ENCODE measurements at regions not wholly inside any gene's neighbourhood (a gene's known extent, or its start where the extent isn't known, plus 50 kb on each side); places are given as distances from the start of the nearest gene placed in this dataset.

DNA sequence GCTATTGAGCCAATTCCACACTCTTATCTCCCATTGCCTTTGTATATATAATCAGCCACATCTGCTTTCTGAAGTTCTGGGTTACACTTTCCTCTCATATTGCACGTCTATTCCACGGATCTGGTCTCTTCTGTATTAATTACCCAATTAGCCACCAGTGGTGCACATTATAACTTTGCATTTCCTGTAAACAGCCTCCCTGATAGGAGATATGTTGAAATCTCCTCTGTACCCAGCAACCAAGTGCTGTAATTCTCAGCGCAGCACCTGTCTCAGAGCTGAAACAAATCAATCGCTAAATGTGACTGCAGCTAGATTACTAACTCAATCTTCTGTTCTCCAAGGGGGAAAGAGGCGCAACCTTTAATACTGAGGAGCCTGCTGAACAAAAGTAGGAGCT lies 326.4 kb downstream of the SLITRK2 start:
- H3K4me1 ChIP-seq (ENCODE audit: low read length) = no peaks in the 10 kb centered on the region
- no peak overlapping the region for H2AFZ ChIP-seq (ENCODE audit: low read depth, low read length)
- no peaks in the 10 kb centered on the region for H3K9me3 ChIP-seq (ENCODE audit: insufficient read depth, low read length)
- no peak overlapping the region for H3K4me2 ChIP-seq (ENCODE audit: low read length)
- no peak for TF ChIP-seq EZH2phosphoT487 (IDR thresholded peaks at IDR 0.05; ENCODE audit: low read depth)
- no peak for TF ChIP-seq CTCF (IDR thresholded peaks at IDR 0.05; ENCODE audit: low read depth, low read length)
- H3K27ac ChIP-seq (ENCODE audit: low read length) = no peak overlapping the region
- no peaks in the 10 kb centered on the region for H4K20me1 ChIP-seq (ENCODE audit: insufficient read depth, low read length)
- no peak overlapping the region for H3K9ac ChIP-seq (ENCODE audit: low read length)
- H3K27me3 ChIP-seq (ENCODE audit: low read depth, low read length) = no peaks in the 10 kb centered on the region
- H3K79me2 ChIP-seq (ENCODE audit: low read length) = no peaks in the 10 kb centered on the region
- no peak overlapping the region for H3K4me3 ChIP-seq (ENCODE audit: low read length)
- H3K36me3 ChIP-seq (replicated peaks; ENCODE audit: low read depth, low read length) = no peaks in the 10 kb centered on the region

GRCh38 chrX:146154191-146154590 lies 336.6 kb downstream of the SLITRK2 start:
- Histone ChIP-seq H3K27ac (ENCODE audit: low read length) (no peak overlapping the region), H3K36me3 (replicated peaks; ENCODE audit: low read depth, low read length) (no peaks in the 10 kb centered on the region)
- TF ChIP-seq EZH2phosphoT487 (IDR thresholded peaks at IDR 0.05; ENCODE audit: low read depth) (no peak), CTCF (IDR thresholded peaks at IDR 0.05; ENCODE audit: low read depth, low read length) (no peak)

DNA sequence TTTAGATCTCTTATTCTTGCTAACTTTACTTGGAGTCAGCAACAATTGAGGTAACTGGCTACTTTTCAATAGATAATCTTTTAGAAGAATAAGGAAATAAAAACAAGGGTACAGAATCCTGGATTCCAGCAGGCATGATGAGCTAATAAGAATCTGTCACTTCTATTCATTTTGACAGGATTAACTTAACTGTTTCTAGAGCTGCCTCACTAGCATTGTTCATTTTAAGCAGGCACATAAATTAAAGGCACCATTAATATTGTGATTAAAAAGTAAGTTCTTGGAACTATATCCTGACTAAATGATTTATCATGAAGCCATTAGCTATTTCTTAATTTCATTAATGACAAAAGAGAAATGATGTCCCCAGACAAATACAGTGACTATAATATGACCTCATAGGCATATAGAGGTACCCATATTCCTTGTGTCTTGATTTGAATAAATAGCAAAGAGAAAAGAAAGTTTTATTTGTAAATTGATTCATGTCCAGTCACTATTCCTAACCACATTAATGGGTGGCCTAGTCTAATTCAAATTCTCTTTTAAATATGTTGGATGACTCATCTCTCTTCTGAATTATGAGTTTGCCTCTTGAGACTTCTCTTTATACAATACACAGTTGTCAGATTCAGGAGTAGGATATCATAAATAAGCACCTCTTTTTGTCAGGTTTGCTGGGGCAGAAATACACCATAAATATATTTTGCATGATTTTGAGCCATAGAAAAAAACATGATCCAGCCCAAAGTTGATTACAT lies 343.0 kb downstream of the SLITRK2 start:
- no peak for TF ChIP-seq EZH2phosphoT487 (IDR thresholded peaks at IDR 0.05; ENCODE audit: low read depth)
- no peak for TF ChIP-seq CTCF (IDR thresholded peaks at IDR 0.05; ENCODE audit: low read depth, low read length)
- no peaks in the 10 kb centered on the region for H3K36me3 ChIP-seq (replicated peaks; ENCODE audit: low read depth, low read length)
- no peaks in the 10 kb centered on the region for H3K27me3 ChIP-seq (ENCODE audit: low read depth, low read length)
- no peak overlapping the region for H3K4me2 ChIP-seq (ENCODE audit: low read length)
- H3K4me1 ChIP-seq (ENCODE audit: low read length) = peaks cover 7% of the 10 kb centered on the region; the same call in 1 of the 2 replicates
- no peak overlapping the region for H2AFZ ChIP-seq (ENCODE audit: low read depth, low read length)
- H3K79me2 ChIP-seq (ENCODE audit: low read length) = no peaks in the 10 kb centered on the region
- H3K4me3 ChIP-seq (ENCODE audit: low read length) = no peak overlapping the region
- H3K9ac ChIP-seq (ENCODE audit: low read length) = no peak overlapping the region
- no peaks in the 10 kb centered on the region for H3K9me3 ChIP-seq (ENCODE audit: insufficient read depth, low read length)
- no peaks in the 10 kb centered on the region for H4K20me1 ChIP-seq (ENCODE audit: insufficient read depth, low read length)
- H3K27ac ChIP-seq (ENCODE audit: low read length) = no peak overlapping the region

More at GRCh38 chrX:146154191-146154590, 336.6 kb downstream of the SLITRK2 start:
- no peak overlapping the region for H2AFZ ChIP-seq (ENCODE audit: low read depth, low read length)
- H3K4me1 ChIP-seq (ENCODE audit: low read length) = peaks cover 7% of the 10 kb centered on the region; the same call in 1 of the 2 replicates
- no peaks in the 10 kb centered on the region for H3K79me2 ChIP-seq (ENCODE audit: low read length)
- H3K4me3 ChIP-seq (ENCODE audit: low read length) = no peak overlapping the region
- no peak overlapping the region for H3K9ac ChIP-seq (ENCODE audit: low read length)
- no peak overlapping the region for H3K4me2 ChIP-seq (ENCODE audit: low read length)
- no peaks in the 10 kb centered on the region for H3K27me3 ChIP-seq (ENCODE audit: low read depth, low read length)
- H3K9me3 ChIP-seq (ENCODE audit: insufficient read depth, low read length) = no peaks in the 10 kb centered on the region
- no peaks in the 10 kb centered on the region for H4K20me1 ChIP-seq (ENCODE audit: insufficient read depth, low read length)

DNA sequence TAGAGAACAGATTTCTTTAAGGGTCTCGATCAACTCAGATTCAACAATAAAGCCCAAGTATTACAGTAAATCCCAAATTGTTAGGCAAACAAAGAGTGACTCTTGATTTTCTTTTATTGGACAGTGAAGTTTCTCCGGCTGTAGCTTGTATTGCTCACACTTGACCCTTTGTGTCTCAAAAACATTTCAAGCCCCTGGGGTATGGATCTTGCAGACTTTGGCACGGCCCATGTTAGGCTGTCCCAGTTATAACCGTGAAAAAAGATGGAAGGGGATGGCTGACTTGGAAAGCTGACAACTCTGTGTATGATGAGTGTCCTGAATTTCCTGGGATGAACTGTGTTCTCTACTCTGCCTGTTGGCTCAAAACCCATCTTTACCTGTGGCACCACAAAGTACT lies 356.1 kb downstream of the SLITRK2 start:
- TF ChIP-seq EZH2phosphoT487 (IDR thresholded peaks at IDR 0.05; ENCODE audit: low read depth) = no peak
- no peak for TF ChIP-seq CTCF (IDR thresholded peaks at IDR 0.05; ENCODE audit: low read depth, low read length)
- Histone ChIP-seq H3K9me3 (ENCODE audit: insufficient read depth, low read length) (no peaks in the 10 kb centered on the region), H3K4me3 (ENCODE audit: low read length) (no peak overlapping the region), H3K4me1 (ENCODE audit: low read length) (no peaks in the 10 kb centered on the region), H3K27me3 (ENCODE audit: low read depth, low read length) (no peaks in the 10 kb centered on the region), H3K36me3 (replicated peaks; ENCODE audit: low read depth, low read length) (no peaks in the 10 kb centered on the region), H3K79me2 (ENCODE audit: low read length) (no peaks in the 10 kb centered on the region), H4K20me1 (ENCODE audit: insufficient read depth, low read length) (no peaks in the 10 kb centered on the region), H2AFZ (ENCODE audit: low read depth, low read length) (no peak overlapping the region), H3K27ac (ENCODE audit: low read length) (no peak overlapping the region), H3K4me2 (ENCODE audit: low read length) (no peak overlapping the region), H3K9ac (ENCODE audit: low read length) (no peak overlapping the region)
